Gastroesophageal sphincter (tissue), 4 donors: ENCODE measurements at regions not wholly inside any gene's neighbourhood (a gene's known extent, or its start where the extent isn't known, plus 50 kb on each side); places are given as distances from the start of the nearest gene placed in this dataset.

Experiments used
- ATAC-seq: fragments of 150-250 bp; one replicate; pipeline ENCODE4 v1.9.1; 2016; ENCODE audit warnings: mild to moderate bottlenecking, moderate library complexity
- H3K27ac ChIP-seq, 4 donors: fragments of 200-600 bp; sonication (generic) in 3 of 4; 1 replicate in 3 of 4; 2 replicates in 1 of 4; pipeline ENCODE4 v1.5.1; 2016 to 2019
- H3K27me3 ChIP-seq: fragments of 200-600 bp; sonication (generic); one replicate; pipeline ENCODE4 v1.5.1; 2019
- H3K36me3 ChIP-seq, 2 donors: fragments of 200-600 bp; sonication (generic); one replicate each; pipeline ENCODE4 v1.5.1; 2019; ENCODE audit warnings: control low read depth in 1 of 2
- H3K4me1 ChIP-seq, 3 donors: fragments of 200-600 bp; sonication (generic); 1 replicate in 2 of 3; 2 replicates in 1 of 3; pipeline ENCODE4 v1.5.1; 2016 to 2019; ENCODE audit warnings: control low read depth in 2 of 3
- H3K4me3 ChIP-seq, 2 donors: fragments of 200-600 bp; sonication (generic); one replicate each; pipeline ENCODE4 v1.5.1; 2019; ENCODE audit warnings: mild to moderate bottlenecking in 1 of 2, moderate library complexity in 1 of 2
- H3K9me3 ChIP-seq, 3 donors: fragments of 200-600 bp; sonication (generic); one replicate each; pipeline ENCODE4 v1.5.1; 2017 to 2019; ENCODE audit warnings: control low read depth in 2 of 3
- CTCF ChIP-seq, 4 experiments: fragments of 200-600 bp in 2 of 4; fragments of 450-650 bp in 2 of 4; sonication (generic) in 1 of 4; IDR thresholded peaks; one replicate each; pipeline ENCODE4 v1.5.1; 2017 to 2019; ENCODE audit warnings: antibody characterized with exemption in 4 of 4, mild to moderate bottlenecking in 2 of 4, moderate library complexity in 2 of 4
- EP300 ChIP-seq: sonication (generic); formaldehyde crosslinking; IDR thresholded peaks from one replicate; pipeline ENCODE4 v1.6.1; 2017; ENCODE audit warnings: antibody characterized with exemption, mild to moderate bottlenecking
- POLR2A ChIP-seq, 2 donors: fragments of 450-650 bp; IDR thresholded peaks; one replicate each; pipeline ENCODE4 v1.6.1; 2017; ENCODE audit warnings: antibody characterized with exemption in 2 of 2, mild to moderate bottlenecking in 2 of 2, moderate library complexity in 1 of 2
- POLR2AphosphoS5 ChIP-seq: sonication (generic); formaldehyde crosslinking; IDR thresholded peaks from one replicate; pipeline ENCODE4 v1.6.1; 2017; ENCODE audit warnings: antibody characterized with exemption
- whole genome bisulfite sequencing, 2 donors: methylation state at CpG; one replicate each; pipeline ENCODE4 v1.1.5; 2018; ENCODE audit warnings: low coverage in 1 of 2; 5-methylcytosine and 5-hydroxymethylcytosine counted together

DNA sequence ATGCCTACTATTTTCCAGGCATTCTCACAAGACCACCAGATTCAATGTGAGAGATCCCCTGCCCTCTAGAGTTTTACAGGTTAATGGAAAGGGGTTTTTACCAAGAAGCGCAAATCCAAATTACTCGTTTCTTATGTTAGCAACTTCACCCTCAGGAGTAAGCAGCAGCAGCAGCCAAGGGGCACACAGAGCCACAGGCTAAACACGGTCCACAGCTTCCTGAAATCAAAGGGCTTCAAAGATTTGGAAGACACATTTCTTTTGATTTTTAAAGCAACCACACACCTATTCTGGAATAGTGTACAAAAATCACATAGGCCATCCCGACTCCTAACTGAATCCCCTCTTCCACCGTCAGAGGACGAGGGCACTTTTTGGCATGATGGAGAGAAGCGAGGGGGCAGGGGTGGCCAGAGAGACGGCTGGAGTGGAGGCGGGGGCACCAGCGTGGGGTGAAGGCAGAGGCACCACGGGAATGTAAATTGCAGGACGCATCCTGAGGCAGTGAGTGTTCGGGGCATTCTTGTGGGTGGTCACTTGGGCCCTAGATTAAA, 107.0 kb downstream of the ARF6 start:
- 34 to 88% methylated on average over 3 to 6 of the region's 13 CpGs for WGBS, 2 donors

GRCh38 chr14:50000380-50001150, 107.7 kb downstream of the ARF6 start:
- Histone ChIP-seq H3K4me1 (peaks cover 0 to 56% (median 30%) of the 10 kb centered on the region in 3 donors), H3K4me3 (no peak overlapping the region)

More for the DNA sequence above, 107.0 kb downstream of the ARF6 start:
- no peaks in the 10 kb centered on the region for H3K36me3 ChIP-seq
- TF ChIP-seq POLR2AphosphoS5 (no peak), EP300 (no peak), POLR2A (IDR thresholded peaks at IDR 0.05) (no peak), CTCF (IDR thresholded peaks at IDR 0.05) (no peak)
- peak overlapping the region in 3 of 4 donors; percentile 82 to 86 (median 83) for H3K27ac ChIP-seq
- no peak overlapping the region for H3K4me3 ChIP-seq
- ATAC-seq: no peak
- H3K9me3 ChIP-seq: no peaks in the 10 kb centered on the region
- no peaks in the 10 kb centered on the region for H3K27me3 ChIP-seq
- H3K4me1 ChIP-seq: peaks cover 0 to 56% (median 30%) of the 10 kb centered on the region in 3 donors

DNA sequence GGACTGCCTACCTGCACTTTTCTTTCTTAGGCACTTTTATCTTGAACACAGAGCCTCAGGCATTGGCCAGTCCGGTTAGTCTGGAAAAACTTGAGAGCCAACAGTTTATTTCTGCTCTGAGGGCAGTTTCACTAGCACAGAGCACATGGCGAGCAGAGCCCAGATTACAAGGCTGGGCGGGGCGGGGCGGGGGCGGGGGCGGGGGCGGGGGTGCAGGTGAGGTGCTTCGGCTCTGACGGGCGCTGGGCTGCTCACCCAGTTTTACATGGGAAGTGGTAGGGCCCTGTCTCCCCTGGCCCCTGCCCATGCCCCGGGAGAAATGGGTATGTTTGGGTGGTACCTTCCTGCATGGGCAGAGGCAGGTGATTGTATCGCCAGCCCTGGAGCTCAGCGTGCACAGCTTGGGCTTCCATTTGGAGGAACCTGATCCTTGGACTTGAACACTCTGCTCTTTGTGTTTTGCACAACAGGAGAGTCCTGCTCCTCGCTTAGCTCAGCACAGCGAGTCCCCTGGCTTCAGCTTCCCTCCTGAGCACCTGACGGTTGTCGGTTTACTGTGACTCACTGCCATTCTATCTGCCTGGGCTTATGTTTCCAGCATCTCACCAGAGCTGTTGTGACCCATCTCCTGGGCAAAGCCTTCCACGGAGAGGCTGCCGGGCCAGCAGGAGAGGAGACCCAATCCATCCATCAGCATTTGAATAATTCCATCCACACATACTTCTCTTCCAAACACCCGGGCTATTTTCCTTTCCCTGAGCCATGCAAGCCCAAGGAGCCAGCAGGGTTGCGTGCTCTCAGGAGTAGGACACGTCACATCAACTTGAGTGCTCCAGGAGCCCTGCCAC, 108.5 kb downstream of the ARF6 start:
- peak; percentile 30 for TF ChIP-seq POLR2AphosphoS5
- TF ChIP-seq POLR2A (IDR thresholded peaks at IDR 0.05): no peak
- no peak for TF ChIP-seq CTCF (IDR thresholded peaks at IDR 0.05)
- H3K36me3 ChIP-seq: no peaks in the 10 kb centered on the region
- H3K27me3 ChIP-seq: no peaks in the 10 kb centered on the region
- no peak overlapping the region for H3K4me3 ChIP-seq
- H3K9me3 ChIP-seq: no peaks in the 10 kb centered on the region
- 51 to 57% methylated on average over 2 to 11 of the region's 23 CpGs for WGBS, 2 donors
- H3K27ac ChIP-seq: peak overlapping the region in 3 of 4 donors; percentile 82 to 86 (median 83)
- H3K4me1 ChIP-seq: peaks cover 0 to 56% (median 30%) of the 10 kb centered on the region in 3 donors
- peak; percentile 10 for ATAC-seq

More at GRCh38 chr14:50000380-50001150, 107.7 kb downstream of the ARF6 start:
- Histone ChIP-seq H3K27ac (peak overlapping the region; percentile 18 to 86 (median 82)), H3K36me3 (no peaks in the 10 kb centered on the region), H3K27me3 (no peaks in the 10 kb centered on the region), H3K9me3 (no peaks in the 10 kb centered on the region)
- TF ChIP-seq CTCF (IDR thresholded peaks at IDR 0.05): peak in 1 of 4 experiments; percentile 12
- peak; percentile 27 for TF ChIP-seq POLR2AphosphoS5
- TF ChIP-seq EP300: no peak
- TF ChIP-seq POLR2A (IDR thresholded peaks at IDR 0.05): no peak
- ATAC-seq: peak; percentile 46
- WGBS, 2 donors: 5 to 28% methylated on average over 3 to 4 of the region's 10 CpGs

DNA sequence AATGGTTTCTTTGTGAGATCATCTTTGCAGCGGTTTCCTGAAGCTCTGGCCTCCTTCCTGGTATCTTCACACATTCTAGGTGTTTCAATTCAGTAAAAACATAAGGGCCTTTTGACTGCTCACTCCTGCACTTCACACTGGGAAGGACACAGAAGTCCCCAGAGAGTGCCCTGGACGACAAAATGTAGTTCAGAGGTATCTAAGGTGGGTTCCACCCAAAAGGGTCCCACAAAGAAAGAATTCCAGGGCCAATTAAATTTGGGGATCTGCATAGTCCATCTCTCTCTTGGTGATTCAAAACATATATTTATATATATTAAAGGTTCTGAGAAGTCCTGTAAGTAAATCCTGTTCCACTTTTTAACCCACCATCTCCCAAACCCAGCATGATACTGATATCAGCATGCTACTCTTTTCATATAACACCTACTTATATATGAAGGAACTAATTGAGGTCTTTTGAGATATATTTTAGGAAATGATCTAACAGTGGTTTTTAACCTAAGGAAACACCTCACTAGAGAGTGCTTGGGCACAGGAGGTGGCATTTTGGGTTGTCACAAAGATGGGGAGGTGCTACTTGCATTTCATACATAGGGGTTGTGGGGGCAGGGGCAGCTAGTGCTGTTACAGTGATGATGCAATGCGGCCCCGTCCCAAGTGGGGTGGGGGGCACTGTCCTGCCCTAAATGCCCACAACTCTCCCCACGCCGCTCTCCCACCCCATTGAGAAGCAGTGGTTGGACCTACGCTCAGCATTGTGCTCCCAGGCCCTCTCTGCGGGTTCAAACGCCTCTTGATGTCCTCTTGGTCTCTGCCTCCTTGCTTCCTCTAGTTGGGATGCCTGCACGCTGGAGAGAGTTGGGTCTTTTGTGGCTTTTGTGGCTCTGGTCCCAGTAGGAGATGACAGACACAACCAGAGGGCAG, 109.4 kb downstream of the ARF6 start:
- TF ChIP-seq EP300 (no peak), POLR2A (IDR thresholded peaks at IDR 0.05) (no peak), CTCF (IDR thresholded peaks at IDR 0.05) (no peak), POLR2AphosphoS5 (no peak)
- ATAC-seq: no peak
- H3K27me3 ChIP-seq: no peaks in the 10 kb centered on the region
- H3K4me1 ChIP-seq: peaks cover 0 to 56% (median 30%) of the 10 kb centered on the region in 3 donors
- no peaks in the 10 kb centered on the region for H3K9me3 ChIP-seq
- H3K27ac ChIP-seq: peak overlapping the region; percentile 14 to 86 (median 82)
- H3K36me3 ChIP-seq: no peaks in the 10 kb centered on the region
- peak overlapping the region in 1 of 2 donors; percentile 63 for H3K4me3 ChIP-seq
- WGBS, 2 donors: 83 to 93% methylated on average over 5 of the region's 10 CpGs
